ENCODE measurements at regions not wholly inside any gene's neighbourhood (a gene's known extent, or its start where the extent isn't known, plus 50 kb on each side); places are given as distances from the start of the nearest gene placed in this dataset.

- H3K9me3 ChIP-seq (ENCODE audit: control insufficient read depth in 1 of 2, insufficient read depth in 1 of 2, low read depth in 1 of 2, low read length in 2 of 2) = no peaks in the 10 kb centered on the region
- no peak for DNase-seq (ENCODE audit: low read depth, low spot score)
- ChIA-PET RAD21 (ENCODE audit: low non-redundant PET in 1 of 2, low total read pairs in 2 of 2, uncharacterized antibody in 2 of 2, unreplicated experiment in 2 of 2) (no interaction called here), POLR2A (no interaction called here), CTCF (no interaction called here)
- H3K27ac ChIP-seq (ENCODE audit: low read depth, low read length) = no peak overlapping the region
- no peaks in the 10 kb centered on the region for H3K27me3 ChIP-seq (ENCODE audit: insufficient read depth, low read length)
- no peak overlapping the region for H2AFZ ChIP-seq (ENCODE audit: low read depth, low read length, poor library complexity, severe bottlenecking)
- intact Hi-C loops (cut with micrococcal nuclease) = no loop called here
- H4K20me1 ChIP-seq (ENCODE audit: insufficient read depth) = no peaks in the 10 kb centered on the region
- TF ChIP-seq ATF3 (IDR thresholded peaks at IDR 0.05) = no peak
- TF ChIP-seq MAX (IDR thresholded peaks at IDR 0.05) = no peak
- TF ChIP-seq TCF7L2 (IDR thresholded peaks at IDR 0.05; ENCODE audit: borderline replicate concordance, extremely low read depth, insufficient read depth, insufficient read length) = no peak
- TF ChIP-seq POLR2A (IDR thresholded peaks at IDR 0.05; ENCODE audit: borderline replicate concordance, extremely low read depth, insufficient read depth, insufficient read length) = no peak
- TF ChIP-seq FOSL1 (IDR thresholded peaks at IDR 0.05; ENCODE audit: low read depth) = no peak
- no peak for TF ChIP-seq EGR1 (IDR thresholded peaks at IDR 0.05; ENCODE audit: low read depth)
- TF ChIP-seq ZFX (IDR thresholded peaks at IDR 0.05) = no peak
- TF ChIP-seq ZNF274 (IDR thresholded peaks at IDR 0.05; ENCODE audit: low read depth, low read length) = no peak
- no peak for TF ChIP-seq YY1 (IDR thresholded peaks at IDR 0.05; ENCODE audit: extremely low read depth, insufficient replicate concordance, low read depth, low read length)
- TF ChIP-seq EZH2 (IDR thresholded peaks at IDR 0.05) = no peak
- no peaks in the 10 kb centered on the region for H3K79me2 ChIP-seq (ENCODE audit: insufficient read depth, low read length)
- no peaks in the 10 kb centered on the region; the same call in 1 of the 2 replicates for H3K9me2 ChIP-seq (ENCODE audit: insufficient read depth)
- ATAC-seq = no peak
- H3K36me3 ChIP-seq (ENCODE audit: control insufficient read depth in 1 of 2, insufficient read depth in 2 of 2, low read length in 2 of 2) = no peaks in the 10 kb centered on the region
- no peak overlapping the region for H3K9ac ChIP-seq (ENCODE audit: low read length)
- BruUV-seq (replicated peaks) = no TSS peak
- H3K4me2 ChIP-seq (ENCODE audit: low read length) = no peak overlapping the region
- H3K4me1 ChIP-seq (ENCODE audit: control insufficient read depth in 1 of 2, insufficient read depth in 2 of 2, low read length in 2 of 2) = no peaks in the 10 kb centered on the region
- no peak overlapping the region for H3K4me3 ChIP-seq (replicated peaks in 1 of 2; ENCODE audit: low read depth in 1 of 2, low read length in 2 of 2)
These were observed 1196.7 kb downstream of the EFNA5 start for GRCh38 chr5:106474066-106474465.

- Histone ChIP-seq H3K27me3 (ENCODE audit: insufficient read depth, low read length) (no peaks in the 10 kb centered on the region), H3K4me1 (ENCODE audit: control insufficient read depth in 1 of 2, insufficient read depth in 2 of 2, low read length in 2 of 2) (peaks cover 0 to 9% of the 10 kb centered on the region in 2 experiments; a peak in 2 of 4 replicates), H3K36me3 (ENCODE audit: control insufficient read depth in 1 of 2, insufficient read depth in 2 of 2, low read length in 2 of 2) (no peaks in the 10 kb centered on the region), H3K27ac (ENCODE audit: low read depth, low read length) (no peak overlapping the region), H3K79me2 (ENCODE audit: insufficient read depth, low read length) (no peaks in the 10 kb centered on the region), H3K9me3 (ENCODE audit: control insufficient read depth in 1 of 2, insufficient read depth in 1 of 2, low read depth in 1 of 2, low read length in 2 of 2) (no peaks in the 10 kb centered on the region), H3K4me2 (ENCODE audit: low read length) (no peak overlapping the region), H2AFZ (ENCODE audit: low read depth, low read length, poor library complexity, severe bottlenecking) (no peak overlapping the region), H3K9me2 (ENCODE audit: insufficient read depth) (no peaks in the 10 kb centered on the region), H4K20me1 (ENCODE audit: insufficient read depth) (no peaks in the 10 kb centered on the region), H3K4me3 (replicated peaks in 1 of 2; ENCODE audit: low read depth in 1 of 2, low read length in 2 of 2) (no peak overlapping the region), H3K9ac (ENCODE audit: low read length) (no peak overlapping the region)
- no TSS peak for BruUV-seq (replicated peaks)
- DNase-seq (ENCODE audit: low read depth, low spot score) (no peak), ATAC-seq (no peak)
- intact Hi-C loops (cut with micrococcal nuclease) = loop anchor here (10.0 kb wide), 1 partner anchor 1215 kb away; the partner anchor contains the start of gene EFNA5
- ChIA-PET POLR2A (no interaction called here), RAD21 (ENCODE audit: low non-redundant PET in 1 of 2, low total read pairs in 2 of 2, uncharacterized antibody in 2 of 2, unreplicated experiment in 2 of 2) (no interaction called here), CTCF (no interaction called here)
- TF ChIP-seq EZH2phosphoT487 (IDR thresholded peaks at IDR 0.05; ENCODE audit: borderline replicate concordance) (no peak), CTCF (IDR thresholded peaks at IDR 0.05 in 2 of 3, conservative IDR thresholded peaks at IDR 0.05 in 1 of 3; ENCODE audit: borderline replicate concordance in 1 of 3, insufficient read depth in 1 of 3, low read depth in 2 of 3, low read length in 2 of 3) (no peak), EGR1 (IDR thresholded peaks at IDR 0.05; ENCODE audit: low read depth) (no peak), SP1 (IDR thresholded peaks at IDR 0.05; ENCODE audit: low read depth) (no peak), CBX3 (IDR thresholded peaks at IDR 0.05; ENCODE audit: low read depth) (no peak), YY1 (IDR thresholded peaks at IDR 0.05; ENCODE audit: extremely low read depth, insufficient replicate concordance, low read depth, low read length) (no peak), SIN3A (IDR thresholded peaks at IDR 0.05; ENCODE audit: low read depth) (no peak), SRF (IDR thresholded peaks at IDR 0.05; ENCODE audit: low read depth) (no peak), CEBPB (IDR thresholded peaks at IDR 0.05; ENCODE audit: low read depth) (no peak), ZFX (IDR thresholded peaks at IDR 0.05) (no peak), ZBTB33 (IDR thresholded peaks at IDR 0.05; ENCODE audit: extremely low read depth, insufficient replicate concordance, low read length) (no peak)
These were observed 1211.2 kb downstream of the EFNA5 start for GRCh38 chr5:106459541-106459940.

All from HCT116 (cell line).